ENCODE measurements at regions not wholly inside any gene's neighbourhood (a gene's known extent, or its start where the extent isn't known, plus 50 kb on each side); places are given as distances from the start of the nearest gene placed in this dataset.

DNA sequence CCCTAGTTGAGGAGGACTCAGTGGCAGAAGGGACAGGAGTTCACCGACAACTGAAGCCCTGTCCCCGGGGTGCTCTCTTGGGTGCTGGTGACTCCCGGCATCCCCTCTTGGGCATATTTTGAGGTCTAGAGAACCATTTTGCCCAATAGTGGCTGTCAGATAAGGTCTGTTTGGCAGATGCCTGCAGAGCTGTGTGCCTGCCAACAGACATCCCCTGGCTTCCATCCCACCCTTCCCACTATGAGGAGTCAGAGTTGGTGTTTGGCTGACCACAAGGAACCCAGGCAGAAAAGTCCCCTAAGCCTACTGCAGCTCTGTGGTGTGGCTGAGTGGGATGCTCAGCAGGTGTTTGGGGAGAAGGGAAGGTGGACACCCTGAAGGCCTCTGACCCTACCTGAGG is 207.0 kb downstream of the AUH start:
- no peaks in the 10 kb centered on the region for H4K20me1 ChIP-seq (replicated peaks; ENCODE audit: control insufficient read depth, extremely low read depth, insufficient read depth, low read length)
- no peaks in the 10 kb centered on the region for H3K9me3 ChIP-seq (replicated peaks; ENCODE audit: control insufficient read depth, insufficient read depth, low read length)
- H3K4me3 ChIP-seq (replicated peaks in 1 of 3; ENCODE audit: insufficient read depth in 1 of 3, low read depth in 1 of 3, low read length in 3 of 3), result no peak overlapping the region
- no peaks in the 10 kb centered on the region for H3K4me1 ChIP-seq (ENCODE audit: control insufficient read depth, extremely low read depth, insufficient read depth, low read length)
- no peaks in the 10 kb centered on the region for H3K9me1 ChIP-seq (replicated peaks; ENCODE audit: control insufficient read depth, extremely low read depth, insufficient read depth, low read length)
- DNase-seq (ENCODE audit: low read depth, low spot score), result no peak
- H3K79me2 ChIP-seq (ENCODE audit: control insufficient read depth, insufficient read depth, low read length), result no peaks in the 10 kb centered on the region
- no peak for FAIRE-seq
- no peaks in the 10 kb centered on the region for H3K36me3 ChIP-seq (ENCODE audit: control insufficient read depth in 2 of 2, extremely low read depth in 1 of 2, insufficient read depth in 2 of 2, low read length in 2 of 2)
- ChIA-PET CTCF (no interaction called here), POLR2A (no interaction called here)
- no peak overlapping the region for H3K9ac ChIP-seq (replicated peaks; ENCODE audit: extremely low read depth, insufficient read depth, low read length)
- dilution Hi-C loops (cut with MboI; ENCODE audit: extremely low pct_ligation_motif_present, low sequenced_read_pairs), result no loop called here
- H3K27ac ChIP-seq (ENCODE audit: insufficient read depth, low read depth, low read length), result no peak overlapping the region
- no peak overlapping the region for H3K4me2 ChIP-seq (ENCODE audit: insufficient read depth, low read length)
- BruUV-seq (replicated peaks), result no TSS peak
- TF ChIP-seq, protein P1, sequence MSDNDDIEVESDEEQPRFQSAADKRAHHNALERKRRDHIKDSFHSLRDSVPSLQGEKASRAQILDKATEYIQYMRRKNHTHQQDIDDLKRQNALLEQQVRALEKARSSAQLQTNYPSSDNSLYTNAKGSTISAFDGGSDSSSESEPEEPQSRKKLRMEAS (IDR thresholded peaks at IDR 0.05; ENCODE audit: insufficient read depth, insufficient read length), result no peak
- no peak for TF ChIP-seq GATA2 (IDR thresholded peaks at IDR 0.05; ENCODE audit: insufficient read depth, insufficient read length, low read depth, low read length)
- TF ChIP-seq FOS (IDR thresholded peaks at IDR 0.05; ENCODE audit: borderline replicate concordance, insufficient read depth, low read length), result no peak
- TF ChIP-seq, protein P2, sequence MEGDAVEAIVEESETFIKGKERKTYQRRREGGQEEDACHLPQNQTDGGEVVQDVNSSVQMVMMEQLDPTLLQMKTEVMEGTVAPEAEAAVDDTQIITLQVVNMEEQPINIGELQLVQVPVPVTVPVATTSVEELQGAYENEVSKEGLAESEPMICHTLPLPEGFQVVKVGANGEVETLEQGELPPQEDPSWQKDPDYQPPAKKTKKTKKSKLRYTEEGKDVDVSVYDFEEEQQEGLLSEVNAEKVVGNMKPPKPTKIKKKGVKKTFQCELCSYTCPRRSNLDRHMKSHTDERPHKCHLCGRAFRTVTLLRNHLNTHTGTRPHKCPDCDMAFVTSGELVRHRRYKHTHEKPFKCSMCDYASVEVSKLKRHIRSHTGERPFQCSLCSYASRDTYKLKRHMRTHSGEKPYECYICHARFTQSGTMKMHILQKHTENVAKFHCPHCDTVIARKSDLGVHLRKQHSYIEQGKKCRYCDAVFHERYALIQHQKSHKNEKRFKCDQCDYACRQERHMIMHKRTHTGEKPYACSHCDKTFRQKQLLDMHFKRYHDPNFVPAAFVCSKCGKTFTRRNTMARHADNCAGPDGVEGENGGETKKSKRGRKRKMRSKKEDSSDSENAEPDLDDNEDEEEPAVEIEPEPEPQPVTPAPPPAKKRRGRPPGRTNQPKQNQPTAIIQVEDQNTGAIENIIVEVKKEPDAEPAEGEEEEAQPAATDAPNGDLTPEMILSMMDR (IDR thresholded peaks at IDR 0.05; ENCODE audit: extremely low read depth in 1 of 2, insufficient read depth in 1 of 2, low read depth in 1 of 2, low read length in 2 of 2), result no peak
- TF ChIP-seq EZH2 (IDR thresholded peaks at IDR 0.05; ENCODE audit: borderline replicate concordance, low read depth, low read length, severe bottlenecking), result no peak
- no peak for TF ChIP-seq POLR2AphosphoS5 (IDR thresholded peaks at IDR 0.05; ENCODE audit: insufficient read depth, low read depth, low read length)
- no peak for TF ChIP-seq JUN (IDR thresholded peaks at IDR 0.05; ENCODE audit: borderline replicate concordance, insufficient read depth, insufficient read length, low read depth)
- H3K27me3 ChIP-seq (ENCODE audit: control insufficient read depth in 2 of 2, insufficient read depth in 2 of 2, low read length in 2 of 2), result no peaks in the 10 kb centered on the region
- intact Hi-C loops (cut with micrococcal nuclease), result no loop called here
- no peak overlapping the region for H2AFZ ChIP-seq (ENCODE audit: low read depth, low read length)
